MM.1S (cell line): ENCODE measurements at regions not wholly inside any gene's neighbourhood (a gene's known extent, or its start where the extent isn't known, plus 50 kb on each side); places are given as distances from the start of the nearest gene placed in this dataset.
"Not testable (repeated sequence)": the region's sequence is repeated elsewhere in the genome, so short reads cannot be mapped to it uniquely, and the experiment has no call there.

ENCODE experiments used
- DNase-seq: peaks from one replicate; pipeline ENCODE4 v3.0.0-alpha.2; 2015
- H2AFZ ChIP-seq: fragments of 300-600 bp; sonication (generic); 2 replicates; pipeline ENCODE4 v1.6.0; 2016; ENCODE audit warnings: antibody characterized with exemption, low read length
- H3F3A ChIP-seq: fragments of 300-600 bp; sonication (generic); 2 replicates; pipeline ENCODE4 v1.6.1; 2016; ENCODE audit warnings: mild to moderate bottlenecking, antibody characterized with exemption, low read length, moderate library complexity, mixed read lengths; ENCODE audit not compliant: insufficient read depth
- H3K27ac ChIP-seq: fragments of 300-600 bp; sonication (generic); 2 replicates; pipeline ENCODE4 v1.5.1; 2016; ENCODE audit warnings: mild to moderate bottlenecking, low read length
- H3K27me3 ChIP-seq: fragments of 300-600 bp; sonication (generic); replicated peaks from 2 replicates; pipeline ENCODE4 v1.6.0; 2016; ENCODE audit warnings: low read length; ENCODE audit not compliant: insufficient read depth
- H3K36me3 ChIP-seq: fragments of 300-600 bp; sonication (generic); replicated peaks from 2 replicates; pipeline ENCODE4 v1.6.1; 2016; ENCODE audit warnings: mild to moderate bottlenecking, low read length, mixed read lengths; ENCODE audit not compliant: insufficient read depth
- H3K4me1 ChIP-seq: fragments of 300-600 bp; sonication (generic); 2 replicates; pipeline ENCODE4 v1.6.1; 2016; ENCODE audit warnings: low read length, mixed read lengths
- H3K4me2 ChIP-seq: fragments of 300-600 bp; sonication (generic); 2 replicates; pipeline ENCODE4 v1.6.0; 2016; ENCODE audit warnings: low read depth, low read length
- H3K4me3 ChIP-seq: fragments of 300-600 bp; sonication (generic); 2 replicates; pipeline ENCODE4 v1.5.1; 2016; ENCODE audit warnings: low read length, mixed read lengths
- H3K79me2 ChIP-seq: fragments of 300-600 bp; sonication (generic); 2 replicates; pipeline ENCODE4 v1.6.1; 2016; ENCODE audit warnings: mixed run types, low read length, mixed read lengths
- H3K9ac ChIP-seq: fragments of 300-600 bp; sonication (generic); 2 replicates; pipeline ENCODE4 v1.6.1; 2016; ENCODE audit warnings: low read length, mixed read lengths
- H3K9me2 ChIP-seq: fragments of 300-600 bp; sonication (generic); replicated peaks from 2 replicates; pipeline ENCODE4 v1.6.1; 2016; ENCODE audit warnings: mild to moderate bottlenecking, low read length, mixed read lengths; ENCODE audit not compliant: insufficient read depth
- H3K9me3 ChIP-seq: fragments of 300-600 bp; sonication (generic); replicated peaks from 2 replicates; pipeline ENCODE4 v1.6.1; 2016; ENCODE audit warnings: mild to moderate bottlenecking, low read length, mixed read lengths; ENCODE audit not compliant: insufficient read depth
- H4K20me1 ChIP-seq: fragments of 300-600 bp; sonication (generic); 2 replicates; pipeline ENCODE4 v1.6.1; 2016; ENCODE audit warnings: mild to moderate bottlenecking, low read length, moderate library complexity, mixed read lengths; ENCODE audit not compliant: insufficient read depth
- CTCF ChIP-seq: fragments of 300-600 bp; sonication (generic); IDR thresholded peaks from 2 replicates; pipeline ENCODE4 v1.5.1; 2016; ENCODE audit warnings: antibody characterized with exemption, low read length, mixed read lengths
- EZH2 ChIP-seq: fragments of 300-600 bp; sonication (generic); optimal IDR thresholded peaks from 2 replicates; pipeline ENCODE3; 2017; ENCODE audit warnings: low read depth, mild to moderate bottlenecking, antibody characterized with exemption, low read length, mixed read lengths
- EZH2phosphoT487 ChIP-seq: fragments of 300-600 bp; sonication (generic); IDR thresholded peaks from 2 replicates; pipeline ENCODE4 v1.6.1; 2018; ENCODE audit warnings: antibody characterized with exemption, low read length

GRCh38 chr5:104018299-104018698 is 455.7 kb upstream of the NUDT12 start:
- no peak overlapping the region for H2AFZ ChIP-seq
- H3K9me2 ChIP-seq = no peaks in the 10 kb centered on the region
- no peaks in the 10 kb centered on the region for H3F3A ChIP-seq
- H3K9ac ChIP-seq = no peak overlapping the region
- TF ChIP-seq CTCF = no peak
- no peak for TF ChIP-seq EZH2
- TF ChIP-seq EZH2phosphoT487 = no peak
- H3K36me3 ChIP-seq = no peaks in the 10 kb centered on the region
- H3K4me1 ChIP-seq = no peaks in the 10 kb centered on the region
- no peak overlapping the region for H3K27ac ChIP-seq
- no peak for DNase-seq
- H4K20me1 ChIP-seq = no peaks in the 10 kb centered on the region
- H3K27me3 ChIP-seq = no peaks in the 10 kb centered on the region
- no peak overlapping the region for H3K4me2 ChIP-seq
- no peaks in the 10 kb centered on the region for H3K9me3 ChIP-seq
- H3K4me3 ChIP-seq = no peak overlapping the region
- no peaks in the 10 kb centered on the region for H3K79me2 ChIP-seq

GRCh38 chr5:104016646-104017045 is 454.1 kb upstream of the NUDT12 start:
- no peak overlapping the region for H3K9ac ChIP-seq
- no peaks in the 10 kb centered on the region for H3K4me1 ChIP-seq
- no peaks in the 10 kb centered on the region for H3F3A ChIP-seq
- no peak overlapping the region for H3K27ac ChIP-seq
- H3K9me2 ChIP-seq = no peaks in the 10 kb centered on the region
- H3K36me3 ChIP-seq = no peaks in the 10 kb centered on the region
- no peak for DNase-seq
- no peaks in the 10 kb centered on the region for H3K9me3 ChIP-seq
- no peak overlapping the region for H3K4me2 ChIP-seq
- no peaks in the 10 kb centered on the region for H4K20me1 ChIP-seq
- no peaks in the 10 kb centered on the region for H3K79me2 ChIP-seq
- no peaks in the 10 kb centered on the region for H3K27me3 ChIP-seq
- TF ChIP-seq EZH2 (no peak), CTCF (no peak), EZH2phosphoT487 (no peak)
- no peak overlapping the region for H3K4me3 ChIP-seq
- no peak overlapping the region for H2AFZ ChIP-seq

- H3K79me2 ChIP-seq = no peaks in the 10 kb centered on the region
- TF ChIP-seq CTCF (no peak), EZH2phosphoT487 (no peak), EZH2 (no peak)
- no peak overlapping the region for H3K27ac ChIP-seq
- no peak overlapping the region for H3K9ac ChIP-seq
- H2AFZ ChIP-seq = no peak overlapping the region
- H4K20me1 ChIP-seq = no peaks in the 10 kb centered on the region
- no peaks in the 10 kb centered on the region for H3K9me2 ChIP-seq
- no peaks in the 10 kb centered on the region for H3K9me3 ChIP-seq
- H3K27me3 ChIP-seq = no peaks in the 10 kb centered on the region
- no peaks in the 10 kb centered on the region for H3K4me1 ChIP-seq
- DNase-seq = no peak
- H3K36me3 ChIP-seq = no peaks in the 10 kb centered on the region
- no peak overlapping the region for H3K4me2 ChIP-seq
- H3F3A ChIP-seq = no peaks in the 10 kb centered on the region
- H3K4me3 ChIP-seq = no peak overlapping the region
Observed at GRCh38 chr5:104015765-104016164, 453.2 kb upstream of the NUDT12 start.

- H3K4me3 ChIP-seq, H3K9me3 ChIP-seq, H4K20me1 ChIP-seq, H3K9ac ChIP-seq, H3K27ac ChIP-seq, H3K4me1 ChIP-seq, H3K36me3 ChIP-seq, H3K27me3 ChIP-seq, H2AFZ ChIP-seq, DNase-seq, H3F3A ChIP-seq, H3K79me2 ChIP-seq, H3K4me2 ChIP-seq, H3K9me2 ChIP-seq: not testable (repeated sequence)
Observed at GRCh38 chr5:104002783-104003182, 440.2 kb upstream of the NUDT12 start.
